GM12873 (cell line): ENCODE measurements at regions not wholly inside any gene's neighbourhood (a gene's known extent, or its start where the extent isn't known, plus 50 kb on each side); places are given as distances from the start of the nearest gene placed in this dataset.
A peak's percentile ranks its signal among the peaks of the same experiment; 100 is the strongest.

Experiments used
- CTCF ChIP-seq: IDR thresholded peaks from 2 replicates; pipeline ENCODE4 v1.5.1; 2012; ENCODE audit warnings: low read depth, mild to moderate bottlenecking, moderate library complexity, low read length, control low read depth; ENCODE audit not compliant: insufficient read depth; ENCODE audit errors: missing control alignments

- no peak for TF ChIP-seq CTCF
Measured at GRCh38 chr12:25394025-25394424, 143.3 kb upstream of the KRAS start.

GRCh38 chr12:25388183-25388582, 137.5 kb upstream of the KRAS start:
- TF ChIP-seq CTCF, result no peak

GRCh38 chr12:25387732-25388050, 137.0 kb upstream of the KRAS start:
- no peak for TF ChIP-seq CTCF

- TF ChIP-seq CTCF, result peak; percentile 76
Measured at GRCh38 chr12:25386831-25387731, 136.4 kb upstream of the KRAS start.

GRCh38 chr12:25384893-25385248, 134.1 kb upstream of the KRAS start:
- TF ChIP-seq CTCF, result no peak

- no peak for TF ChIP-seq CTCF
Measured at GRCh38 chr12:25384038-25384892, 133.5 kb upstream of the KRAS start.
